HCT116 (cell line): ENCODE measurements at regions not wholly inside any gene's neighbourhood (a gene's known extent, or its start where the extent isn't known, plus 50 kb on each side); places are given as distances from the start of the nearest gene placed in this dataset.

Experiments used
- ATAC-seq: fragments of 200-7000 bp; cut with Tn5 transposase; 2 replicates; pipeline ENCODE4 v1.9.1; 2020; ENCODE audit warnings: mild to moderate bottlenecking, moderate library complexity
- BruUV-seq: library from RNA; stranded (reverse); fragments of 400-500 nt; replicated peaks from 2 replicates; lab custom pipeline; 2021; lab: Mats Ljungman, UMichigan
- CTCF ChIA-PET: fragments of 300-600 bp; sonication (Branson Sonifier 250); formaldehyde crosslinking; loops from one replicate; lab custom pipeline; 2021; ENCODE audit warnings: antibody characterized with exemption; lab: Charles Lee
- POLR2A ChIA-PET: fragments of 300-600, 350-600 bp; sonication (Branson Sonifier 250); formaldehyde crosslinking; loops from one replicate; lab custom pipeline; 2021; ENCODE audit warnings: antibody characterized with exemption; lab: Charles Lee
- RAD21 ChIA-PET, 2 experiments: fragments of 300-600 bp; sonication (Branson Sonifier 250); formaldehyde crosslinking; loops; one replicate each; lab custom pipeline; 2023; ENCODE audit warnings: low total read pairs in 2 of 2; ENCODE audit not compliant: uncharacterized antibody in 2 of 2, unreplicated experiment in 2 of 2, low non-redundant PET in 1 of 2; lab: Charles Lee
- DNase-seq: peaks from one replicate; pipeline ENCODE4 v3.0.0-alpha.2; 2010; ENCODE audit warnings: low read depth, low spot score
- H2AFZ ChIP-seq: fragments of 200-600 bp; shearing (Covaris generic), sonication (generic); 2 replicates; pipeline ENCODE4 v1.6.1; 2017; ENCODE audit warnings: low read depth, mixed run types, mixed read lengths, antibody characterized with exemption, low read length; ENCODE audit not compliant: poor library complexity, severe bottlenecking
- H3K27ac ChIP-seq: 2 replicates; pipeline ENCODE4 v1.5.1; 2012; ENCODE audit warnings: low read depth, low read length
- H3K27me3 ChIP-seq: fragments of 200-600 bp; sonication (generic); 2 replicates; pipeline ENCODE4 v1.6.1; 2016; ENCODE audit warnings: mixed run types, low read length, mixed read lengths; ENCODE audit not compliant: insufficient read depth
- H3K36me3 ChIP-seq, 2 experiments: fragments of 200-500 bp in 1 of 2; fragments of 200-600 bp in 1 of 2; sonication (Bioruptor generic) in 1 of 2; sonication (generic) in 1 of 2; 2 replicates each; pipeline versions ENCODE4 v1.5.1 to v1.6.1; 2014 to 2016; ENCODE audit warnings: low read length in 2 of 2, inconsistent platforms in 1 of 2, mixed read lengths in 1 of 2, mixed run types in 1 of 2; ENCODE audit not compliant: insufficient read depth in 2 of 2, control insufficient read depth in 1 of 2
- H3K4me1 ChIP-seq, 2 experiments: fragments of 200-600 bp in 1 of 2; sonication (generic) in 1 of 2; 2 replicates each; pipeline versions ENCODE4 v1.5.1 to v1.6.1; 2012 to 2017; ENCODE audit warnings: low read length in 2 of 2, inconsistent platforms in 1 of 2, mild to moderate bottlenecking in 1 of 2, mixed read lengths in 1 of 2, mixed run types in 1 of 2, moderate library complexity in 1 of 2; ENCODE audit not compliant: insufficient read depth in 2 of 2, control insufficient read depth in 1 of 2
- H3K4me2 ChIP-seq: fragments of 200-600 bp; sonication (generic); 2 replicates; pipeline ENCODE4 v1.6.1; 2017; ENCODE audit warnings: mixed run types, low read length, mixed read lengths
- H3K4me3 ChIP-seq, 2 experiments: fragments of 200-600 bp in 1 of 2; sonication (generic) in 1 of 2; replicated peaks in 1 of 2; 2 replicates each; pipeline ENCODE4 v1.5.1; 2011 to 2016; ENCODE audit warnings: low read length in 2 of 2, control low read depth in 1 of 2, low read depth in 1 of 2, mild to moderate bottlenecking in 1 of 2, mixed read lengths in 1 of 2, mixed run types in 1 of 2
- H3K79me2 ChIP-seq: fragments of 200-600 bp; sonication (generic); 2 replicates; pipeline ENCODE4 v1.6.1; 2017; ENCODE audit warnings: mild to moderate bottlenecking, mixed run types, low read length, moderate library complexity, mixed read lengths; ENCODE audit not compliant: insufficient read depth
- H3K9ac ChIP-seq: fragments of 200-600 bp; sonication (generic); 2 replicates; pipeline ENCODE4 v1.6.1; 2016; ENCODE audit warnings: low read length, mixed read lengths
- H3K9me2 ChIP-seq: fragments of 200-600 bp; sonication (generic), shearing (Covaris generic); 2 replicates; pipeline ENCODE4 v1.6.1; 2017; ENCODE audit warnings: mixed run types, mild to moderate bottlenecking, moderate library complexity; ENCODE audit not compliant: insufficient read depth
- H3K9me3 ChIP-seq, 2 experiments: fragments of 200-500 bp in 1 of 2; fragments of 200-600 bp in 1 of 2; sonication (Bioruptor generic) in 1 of 2; sonication (generic) in 1 of 2; 2 replicates each; pipeline ENCODE4 v1.6.1; 2014 to 2017; ENCODE audit warnings: low read length in 2 of 2, mixed read lengths in 2 of 2, inconsistent platforms in 1 of 2, low read depth in 1 of 2, mild to moderate bottlenecking in 1 of 2, mixed run types in 1 of 2, moderate library complexity in 1 of 2; ENCODE audit not compliant: control insufficient read depth in 1 of 2, insufficient read depth in 1 of 2
- H4K20me1 ChIP-seq: fragments of 200-600 bp; sonication (generic), shearing (Covaris generic); 2 replicates; pipeline ENCODE4 v1.6.1; 2017; ENCODE audit warnings: mixed run types, mild to moderate bottlenecking, moderate library complexity; ENCODE audit not compliant: insufficient read depth
- EGR1 ChIP-seq: IDR thresholded peaks from 2 replicates; pipeline ENCODE4 v1.6.1; 2012; ENCODE audit warnings: low read depth
- ELF1 ChIP-seq: IDR thresholded peaks from 2 replicates; pipeline ENCODE4 v1.6.1; 2012; ENCODE audit warnings: low read depth, borderline replicate concordance
- FOSL1 ChIP-seq: IDR thresholded peaks from 2 replicates; pipeline ENCODE4 v1.6.1; 2012; ENCODE audit warnings: low read depth
- MAX ChIP-seq: IDR thresholded peaks from 2 replicates; pipeline ENCODE4 v1.6.1; 2012
- POLR2A ChIP-seq: IDR thresholded peaks from 2 replicates; pipeline ENCODE4 v1.7.0; 2011; ENCODE audit warnings: borderline replicate concordance; ENCODE audit not compliant: insufficient read depth, insufficient read length; ENCODE audit errors: extremely low read depth
- SIN3A ChIP-seq: IDR thresholded peaks from 2 replicates; pipeline ENCODE4 v1.6.1; 2012; ENCODE audit warnings: low read depth
- YY1 ChIP-seq: IDR thresholded peaks from 2 replicates; pipeline ENCODE4 v1.6.1; 2011; ENCODE audit warnings: low read length, low read depth, moderate library complexity, mild to moderate bottlenecking; ENCODE audit not compliant: insufficient replicate concordance; ENCODE audit errors: extremely low read depth
- ZFX ChIP-seq: fragments of 450-650 bp; IDR thresholded peaks from 2 replicates; pipeline ENCODE4 v1.6.1; 2017
- ZNF274 ChIP-seq: fragments of 200-500 bp; sonication (Bioruptor generic); IDR thresholded peaks from 2 replicates; pipeline ENCODE4 v1.6.1; 2014; ENCODE audit warnings: mild to moderate bottlenecking, low read depth, low read length, inconsistent platforms
- intact Hi-C: fragments of 100-400 bp; cut with micrococcal nuclease; formaldehyde crosslinking; loops from 2 replicates; pipeline ENCODE4 v1.10.0; 2022
- TF ChIP-seq, protein P1 (sequence below): IDR thresholded peaks from 2 replicates; pipeline ENCODE4 v1.6.1; 2011; ENCODE audit warnings: mild to moderate bottlenecking, low read length, moderate library complexity; ENCODE audit not compliant: insufficient replicate concordance; ENCODE audit errors: extremely low read depth
- TF ChIP-seq, protein P2 (sequence below): IDR thresholded peaks from 2 replicates; pipeline ENCODE4 v1.6.1; 2012; ENCODE audit warnings: low read depth

DNA sequence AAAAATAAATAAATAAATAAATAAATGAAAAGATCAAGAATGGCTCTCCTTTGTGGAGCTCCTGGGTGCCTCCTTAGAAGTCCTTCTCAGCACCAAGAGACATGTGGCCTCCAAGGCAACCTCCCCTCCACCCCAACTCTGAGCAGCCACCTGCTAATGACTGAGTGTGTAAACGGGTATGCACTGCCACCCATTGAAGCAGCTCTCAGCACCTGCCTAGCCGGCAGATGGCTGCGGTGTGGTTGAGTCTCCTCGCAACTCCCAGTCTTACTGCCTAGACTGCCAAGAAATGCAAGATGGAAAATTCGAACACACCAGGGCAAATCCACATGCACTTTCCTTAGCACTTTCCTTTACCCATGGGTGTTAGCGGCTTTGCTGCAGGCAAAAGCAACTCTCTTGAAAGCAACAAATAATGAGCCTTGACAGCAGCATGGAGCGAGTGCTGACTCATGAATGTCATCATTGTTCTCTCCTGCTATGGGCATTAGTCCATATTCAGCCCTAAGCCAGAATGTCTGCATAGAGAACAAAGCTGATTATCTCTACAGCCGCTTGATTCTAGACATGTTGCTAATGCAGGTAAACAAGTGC lies 913.9 kb upstream of the AUTS2 start (continued):
- TF ChIP-seq, protein P1, sequence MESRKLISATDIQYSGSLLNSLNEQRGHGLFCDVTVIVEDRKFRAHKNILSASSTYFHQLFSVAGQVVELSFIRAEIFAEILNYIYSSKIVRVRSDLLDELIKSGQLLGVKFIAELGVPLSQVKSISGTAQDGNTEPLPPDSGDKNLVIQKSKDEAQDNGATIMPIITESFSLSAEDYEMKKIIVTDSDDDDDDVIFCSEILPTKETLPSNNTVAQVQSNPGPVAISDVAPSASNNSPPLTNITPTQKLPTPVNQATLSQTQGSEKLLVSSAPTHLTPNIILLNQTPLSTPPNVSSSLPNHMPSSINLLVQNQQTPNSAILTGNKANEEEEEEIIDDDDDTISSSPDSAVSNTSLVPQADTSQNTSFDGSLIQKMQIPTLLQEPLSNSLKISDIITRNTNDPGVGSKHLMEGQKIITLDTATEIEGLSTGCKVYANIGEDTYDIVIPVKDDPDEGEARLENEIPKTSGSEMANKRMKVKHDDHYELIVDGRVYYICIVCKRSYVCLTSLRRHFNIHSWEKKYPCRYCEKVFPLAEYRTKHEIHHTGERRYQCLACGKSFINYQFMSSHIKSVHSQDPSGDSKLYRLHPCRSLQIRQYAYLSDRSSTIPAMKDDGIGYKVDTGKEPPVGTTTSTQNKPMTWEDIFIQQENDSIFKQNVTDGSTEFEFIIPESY, result no peak
- TF ChIP-seq POLR2A, result no peak

- no peak overlapping the region for H3K9ac ChIP-seq
- CTCF ChIA-PET, result no interaction called here
- TF ChIP-seq POLR2A (no peak), ZFX (no peak), SIN3A (no peak), ELF1 (no peak), YY1 (no peak), FOSL1 (no peak), EGR1 (no peak), MAX (no peak), ZNF274 (no peak)
- TF ChIP-seq, protein P2, sequence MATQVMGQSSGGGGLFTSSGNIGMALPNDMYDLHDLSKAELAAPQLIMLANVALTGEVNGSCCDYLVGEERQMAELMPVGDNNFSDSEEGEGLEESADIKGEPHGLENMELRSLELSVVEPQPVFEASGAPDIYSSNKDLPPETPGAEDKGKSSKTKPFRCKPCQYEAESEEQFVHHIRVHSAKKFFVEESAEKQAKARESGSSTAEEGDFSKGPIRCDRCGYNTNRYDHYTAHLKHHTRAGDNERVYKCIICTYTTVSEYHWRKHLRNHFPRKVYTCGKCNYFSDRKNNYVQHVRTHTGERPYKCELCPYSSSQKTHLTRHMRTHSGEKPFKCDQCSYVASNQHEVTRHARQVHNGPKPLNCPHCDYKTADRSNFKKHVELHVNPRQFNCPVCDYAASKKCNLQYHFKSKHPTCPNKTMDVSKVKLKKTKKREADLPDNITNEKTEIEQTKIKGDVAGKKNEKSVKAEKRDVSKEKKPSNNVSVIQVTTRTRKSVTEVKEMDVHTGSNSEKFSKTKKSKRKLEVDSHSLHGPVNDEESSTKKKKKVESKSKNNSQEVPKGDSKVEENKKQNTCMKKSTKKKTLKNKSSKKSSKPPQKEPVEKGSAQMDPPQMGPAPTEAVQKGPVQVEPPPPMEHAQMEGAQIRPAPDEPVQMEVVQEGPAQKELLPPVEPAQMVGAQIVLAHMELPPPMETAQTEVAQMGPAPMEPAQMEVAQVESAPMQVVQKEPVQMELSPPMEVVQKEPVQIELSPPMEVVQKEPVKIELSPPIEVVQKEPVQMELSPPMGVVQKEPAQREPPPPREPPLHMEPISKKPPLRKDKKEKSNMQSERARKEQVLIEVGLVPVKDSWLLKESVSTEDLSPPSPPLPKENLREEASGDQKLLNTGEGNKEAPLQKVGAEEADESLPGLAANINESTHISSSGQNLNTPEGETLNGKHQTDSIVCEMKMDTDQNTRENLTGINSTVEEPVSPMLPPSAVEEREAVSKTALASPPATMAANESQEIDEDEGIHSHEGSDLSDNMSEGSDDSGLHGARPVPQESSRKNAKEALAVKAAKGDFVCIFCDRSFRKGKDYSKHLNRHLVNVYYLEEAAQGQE, result no peak
- TF ChIP-seq, protein P1, result no peak
These were observed 913.3 kb upstream of the AUTS2 start for GRCh38 chr7:68684996-68685395.

More at GRCh38 chr7:68684996-68685395, 913.3 kb upstream of the AUTS2 start:
- intact Hi-C loops, result no loop called here
- Histone ChIP-seq H3K9me2 (no peaks in the 10 kb centered on the region), H3K4me3 (no peak overlapping the region), H3K36me3 (no peaks in the 10 kb centered on the region), H3K27ac (no peak overlapping the region), H3K9me3 (peaks cover 0 to 11% of the 10 kb centered on the region in 2 experiments; a peak in 2 of 4 replicates), H3K4me1 (no peaks in the 10 kb centered on the region), H2AFZ (no peak overlapping the region), H3K27me3 (no peaks in the 10 kb centered on the region), H3K4me2 (no peak overlapping the region), H4K20me1 (no peaks in the 10 kb centered on the region), H3K79me2 (no peaks in the 10 kb centered on the region)
- ChIA-PET RAD21 (no interaction called here), POLR2A (no interaction called here)
- ATAC-seq (no peak), DNase-seq (no peak)
- BruUV-seq, result no TSS peak
